ENCODE measurements at regions not wholly inside any gene's neighbourhood (a gene's known extent, or its start where the extent isn't known, plus 50 kb on each side); places are given as distances from the start of the nearest gene placed in this dataset.
"Not testable (repeated sequence)": the region's sequence is repeated elsewhere in the genome, so short reads cannot be mapped to it uniquely, and the experiment has no call there.

DNA sequence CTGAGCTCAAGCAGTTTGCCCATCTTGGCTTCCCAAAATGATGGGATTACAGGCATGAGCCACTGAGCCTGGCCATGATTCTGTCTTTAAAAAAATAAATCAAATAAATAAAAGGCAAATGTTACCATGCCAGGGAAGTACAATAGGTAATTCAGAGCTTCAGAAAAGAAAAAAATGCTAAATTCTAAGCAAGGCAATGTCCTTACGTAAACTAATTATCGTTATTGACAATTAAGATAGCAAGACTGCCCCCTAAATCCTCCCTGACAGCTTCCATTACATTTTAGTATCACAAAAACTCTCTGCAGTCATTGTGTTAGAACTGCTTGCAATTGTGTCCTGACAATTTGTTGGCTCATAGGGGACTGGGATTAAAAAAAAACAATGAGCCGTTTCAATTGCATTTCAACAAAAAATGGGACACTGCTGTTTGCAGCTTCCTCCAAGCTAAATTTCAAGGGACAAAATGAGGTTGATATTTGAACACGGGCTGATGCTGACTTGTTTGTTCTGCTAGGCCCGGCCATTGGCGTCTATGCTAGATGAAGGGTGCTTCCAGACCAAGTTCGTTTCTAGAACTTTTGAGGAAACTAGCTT is 88.9 kb downstream of the MOGAT1 start:
- POLR2A ChIA-PET: no interaction called here

DNA sequence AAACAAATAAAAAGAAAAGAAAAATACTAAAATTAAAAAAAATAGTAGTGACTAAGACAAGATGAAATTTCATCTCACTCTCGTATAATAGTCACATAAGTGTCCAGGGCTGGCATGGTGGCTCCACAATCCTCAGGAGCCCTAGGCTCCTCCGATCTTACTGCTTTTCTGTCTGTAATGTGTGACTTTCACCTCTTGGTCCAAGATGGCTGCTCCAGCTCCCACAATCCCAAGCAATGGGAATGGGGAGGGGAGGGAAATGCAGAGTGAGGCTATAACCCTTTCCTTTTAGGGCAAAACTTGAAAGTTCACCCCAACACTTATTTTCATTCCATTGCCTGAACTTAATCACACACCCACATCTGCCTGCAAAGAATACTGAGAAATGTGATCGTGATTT is 90.4 kb downstream of the MOGAT1 start:
- ChIA-PET CTCF (no interaction called here), POLR2A (no interaction called here)
- no peak overlapping the region for H3K27ac ChIP-seq (ENCODE audit: insufficient read depth in 1 of 2, low read depth in 1 of 2, low read length in 2 of 2, poor library complexity in 1 of 2, severe bottlenecking in 2 of 2)
- no peaks in the 10 kb centered on the region for H3K9me3 ChIP-seq (ENCODE audit: control extremely low read depth in 1 of 5, control insufficient read depth in 4 of 5, insufficient read depth in 2 of 5, low read depth in 1 of 5, low read length in 4 of 5)
- 83% methylated on average over 1 of the region's 3 CpGs for WGBS (ENCODE audit: insufficient coverage)
- H3K4me3 ChIP-seq (ENCODE audit: control insufficient read depth in 1 of 7, extremely low read depth in 1 of 7, insufficient read depth in 4 of 7, low read depth in 2 of 7, low read length in 6 of 7): no peak overlapping the region
- no peaks in the 10 kb centered on the region for H3K36me3 ChIP-seq (ENCODE audit: control insufficient read depth in 4 of 4, insufficient read depth in 4 of 4, low read length in 3 of 4)
- H3K27me3 ChIP-seq (replicated peaks in 2 of 5; ENCODE audit: control insufficient read depth in 4 of 5, insufficient read depth in 5 of 5, low read length in 4 of 5): no peaks in the 10 kb centered on the region
- H3K4me1 ChIP-seq (ENCODE audit: control extremely low read depth in 1 of 4, control insufficient read depth in 4 of 4, insufficient read depth in 4 of 4, low read length in 3 of 4): no peaks in the 10 kb centered on the region
- DNase-seq: no peak

More for the DNA sequence above, 88.9 kb downstream of the MOGAT1 start:
- 97% methylated on average over 7 of the region's 7 CpGs for WGBS (ENCODE audit: insufficient coverage)
- H3K27me3 ChIP-seq (replicated peaks in 2 of 5; ENCODE audit: control insufficient read depth in 4 of 5, insufficient read depth in 5 of 5, low read length in 4 of 5): no peaks in the 10 kb centered on the region
- CTCF ChIA-PET: interaction anchor here (1.3 kb wide), 1 partner anchor 36 kb away, joined by 3 read pairs; no protein-coding TSS in a partner anchor
- H3K4me3 ChIP-seq (ENCODE audit: control insufficient read depth in 1 of 7, extremely low read depth in 1 of 7, insufficient read depth in 4 of 7, low read depth in 2 of 7, low read length in 6 of 7): no peak overlapping the region
- no peak overlapping the region for H3K27ac ChIP-seq (ENCODE audit: insufficient read depth in 1 of 2, low read depth in 1 of 2, low read length in 2 of 2, poor library complexity in 1 of 2, severe bottlenecking in 2 of 2)
- no peaks in the 10 kb centered on the region for H3K9me3 ChIP-seq (ENCODE audit: control extremely low read depth in 1 of 5, control insufficient read depth in 4 of 5, insufficient read depth in 2 of 5, low read depth in 1 of 5, low read length in 4 of 5)
- no peak for DNase-seq
- H3K36me3 ChIP-seq (ENCODE audit: control insufficient read depth in 4 of 4, insufficient read depth in 4 of 4, low read length in 3 of 4): no peaks in the 10 kb centered on the region
- H3K4me1 ChIP-seq (ENCODE audit: control extremely low read depth in 1 of 4, control insufficient read depth in 4 of 4, insufficient read depth in 4 of 4, low read length in 3 of 4): no peaks in the 10 kb centered on the region

DNA sequence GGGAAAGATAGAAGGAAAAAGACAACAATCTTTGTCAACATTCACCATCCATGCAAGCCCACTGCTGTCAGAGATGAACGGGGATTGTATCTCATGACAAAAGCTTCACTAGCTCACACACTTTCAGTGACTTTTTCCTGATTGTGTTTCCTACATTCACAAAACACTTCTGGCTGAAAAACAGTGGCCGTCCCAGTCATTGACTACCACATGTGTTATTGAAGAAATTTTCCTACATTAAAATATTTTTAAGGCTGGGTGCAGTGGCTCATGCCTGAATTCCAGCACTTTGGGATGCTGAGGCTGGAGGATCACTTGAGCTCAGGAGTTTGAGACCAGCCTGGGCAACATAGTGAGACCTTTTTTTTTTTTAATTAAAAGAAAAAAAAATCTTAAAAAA is 90.9 kb downstream of the MOGAT1 start:
- no CpG with 5 or more reads among the region's 2 CpGs for WGBS (ENCODE audit: insufficient coverage)
- POLR2A ChIA-PET: no interaction called here
- DNase-seq: no peak

GRCh38 chr2:222765883-222766282 is 94.4 kb downstream of the MOGAT1 start:
- POLR2A ChIA-PET; H3K27ac ChIP-seq (ENCODE audit: insufficient read depth in 1 of 2, low read depth in 1 of 2, low read length in 2 of 2, poor library complexity in 1 of 2, severe bottlenecking in 2 of 2); H3K9me3 ChIP-seq (ENCODE audit: control extremely low read depth in 1 of 5, control insufficient read depth in 4 of 5, insufficient read depth in 2 of 5, low read depth in 1 of 5, low read length in 4 of 5); H3K36me3 ChIP-seq (ENCODE audit: control insufficient read depth in 4 of 4, insufficient read depth in 4 of 4, low read length in 3 of 4); H3K27me3 ChIP-seq (replicated peaks in 2 of 5; ENCODE audit: control insufficient read depth in 4 of 5, insufficient read depth in 5 of 5, low read length in 4 of 5); H3K4me1 ChIP-seq (ENCODE audit: control extremely low read depth in 1 of 4, control insufficient read depth in 4 of 4, insufficient read depth in 4 of 4, low read length in 3 of 4); H3K4me3 ChIP-seq (ENCODE audit: control insufficient read depth in 1 of 7, extremely low read depth in 1 of 7, insufficient read depth in 4 of 7, low read depth in 2 of 7, low read length in 6 of 7); DNase-seq: not testable (repeated sequence)
- CTCF ChIA-PET: interaction anchor here (1.7 kb wide), 1 partner anchor 30 kb away, joined by 3 read pairs; no protein-coding TSS in a partner anchor
- 100% methylated on average over 3 of the region's 5 CpGs for WGBS (ENCODE audit: insufficient coverage)

More for the DNA sequence above, 90.9 kb downstream of the MOGAT1 start:
- no peak overlapping the region for H3K4me3 ChIP-seq (ENCODE audit: control insufficient read depth in 1 of 7, extremely low read depth in 1 of 7, insufficient read depth in 4 of 7, low read depth in 2 of 7, low read length in 6 of 7)
- no peaks in the 10 kb centered on the region for H3K9me3 ChIP-seq (ENCODE audit: control extremely low read depth in 1 of 5, control insufficient read depth in 4 of 5, insufficient read depth in 2 of 5, low read depth in 1 of 5, low read length in 4 of 5)
- H3K27me3 ChIP-seq (replicated peaks in 2 of 5; ENCODE audit: control insufficient read depth in 4 of 5, insufficient read depth in 5 of 5, low read length in 4 of 5): no peaks in the 10 kb centered on the region
- no peak overlapping the region for H3K27ac ChIP-seq (ENCODE audit: insufficient read depth in 1 of 2, low read depth in 1 of 2, low read length in 2 of 2, poor library complexity in 1 of 2, severe bottlenecking in 2 of 2)
- no peaks in the 10 kb centered on the region for H3K36me3 ChIP-seq (ENCODE audit: control insufficient read depth in 4 of 4, insufficient read depth in 4 of 4, low read length in 3 of 4)
- CTCF ChIA-PET: no interaction called here
- H3K4me1 ChIP-seq (ENCODE audit: control extremely low read depth in 1 of 4, control insufficient read depth in 4 of 4, insufficient read depth in 4 of 4, low read length in 3 of 4): no peaks in the 10 kb centered on the region

- H3K36me3 ChIP-seq (ENCODE audit: control insufficient read depth in 4 of 4, insufficient read depth in 4 of 4, low read length in 3 of 4); DNase-seq; H3K9me3 ChIP-seq (ENCODE audit: control extremely low read depth in 1 of 5, control insufficient read depth in 4 of 5, insufficient read depth in 2 of 5, low read depth in 1 of 5, low read length in 4 of 5); H3K4me1 ChIP-seq (ENCODE audit: control extremely low read depth in 1 of 4, control insufficient read depth in 4 of 4, insufficient read depth in 4 of 4, low read length in 3 of 4); CTCF ChIA-PET; H3K4me3 ChIP-seq (ENCODE audit: control insufficient read depth in 1 of 7, extremely low read depth in 1 of 7, insufficient read depth in 4 of 7, low read depth in 2 of 7, low read length in 6 of 7); H3K27me3 ChIP-seq (replicated peaks in 2 of 5; ENCODE audit: control insufficient read depth in 4 of 5, insufficient read depth in 5 of 5, low read length in 4 of 5); H3K27ac ChIP-seq (ENCODE audit: insufficient read depth in 1 of 2, low read depth in 1 of 2, low read length in 2 of 2, poor library complexity in 1 of 2, severe bottlenecking in 2 of 2); POLR2A ChIA-PET: not testable (repeated sequence)
- WGBS (ENCODE audit: insufficient coverage): 95% methylated on average over 6 of the region's 6 CpGs
These were observed 92.8 kb upstream of the ACSL3 start for GRCh38 chr2:222768019-222768418.

DNA sequence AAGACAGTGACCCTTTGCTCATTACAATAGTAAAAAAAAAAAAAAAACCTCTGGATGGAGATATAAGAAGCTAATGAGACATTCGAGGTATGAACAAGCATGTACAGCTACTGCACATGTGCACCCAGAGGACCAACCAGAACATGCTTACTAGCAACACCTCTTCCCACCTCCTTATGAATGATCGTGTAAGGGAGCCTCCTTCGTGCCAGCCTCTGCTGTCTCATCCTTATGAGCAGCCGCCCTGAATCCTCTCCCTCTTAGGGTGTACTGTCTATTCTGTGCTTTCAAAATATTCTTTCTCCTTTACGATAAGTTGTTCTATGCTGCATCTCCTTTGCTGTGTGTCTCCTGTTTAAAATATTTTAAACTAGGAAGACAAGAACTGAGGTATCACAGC is 91.4 kb upstream of the ACSL3 start:
- Histone ChIP-seq H3K9me3 (ENCODE audit: control extremely low read depth in 1 of 5, control insufficient read depth in 4 of 5, insufficient read depth in 2 of 5, low read depth in 1 of 5, low read length in 4 of 5) (no peaks in the 10 kb centered on the region), H3K36me3 (ENCODE audit: control insufficient read depth in 4 of 4, insufficient read depth in 4 of 4, low read length in 3 of 4) (no peaks in the 10 kb centered on the region), H3K27me3 (replicated peaks in 2 of 5; ENCODE audit: control insufficient read depth in 4 of 5, insufficient read depth in 5 of 5, low read length in 4 of 5) (no peaks in the 10 kb centered on the region), H3K27ac (ENCODE audit: insufficient read depth in 1 of 2, low read depth in 1 of 2, low read length in 2 of 2, poor library complexity in 1 of 2, severe bottlenecking in 2 of 2) (no peak overlapping the region), H3K4me3 (ENCODE audit: control insufficient read depth in 1 of 7, extremely low read depth in 1 of 7, insufficient read depth in 4 of 7, low read depth in 2 of 7, low read length in 6 of 7) (no peak overlapping the region), H3K4me1 (ENCODE audit: control extremely low read depth in 1 of 4, control insufficient read depth in 4 of 4, insufficient read depth in 4 of 4, low read length in 3 of 4) (no peaks in the 10 kb centered on the region)
- ChIA-PET POLR2A (no interaction called here), CTCF (interaction anchor here (0.6 kb wide), 1 partner anchor 33 kb away, joined by 3 read pairs; no protein-coding TSS in a partner anchor)
- no peak for DNase-seq
- WGBS (ENCODE audit: insufficient coverage): 100% methylated on average over 1 of the region's 5 CpGs

DNA sequence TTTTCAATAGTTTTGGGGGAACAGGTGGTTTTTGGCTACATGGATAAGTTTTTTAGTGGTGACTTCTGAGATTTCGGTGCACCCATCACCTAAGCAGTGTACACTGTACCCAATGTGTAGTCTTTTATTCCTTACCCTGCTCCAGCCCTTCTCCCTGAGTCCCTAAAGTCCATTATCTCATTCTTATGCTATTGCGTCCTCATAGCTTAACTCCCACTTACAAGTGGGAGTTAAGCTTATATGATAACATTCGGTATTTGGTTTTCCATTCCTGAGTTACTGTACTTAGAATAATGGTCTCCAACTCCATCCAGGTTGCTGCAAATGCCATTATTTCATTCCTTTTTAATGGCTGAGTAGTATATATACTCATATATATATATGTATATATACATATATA is 90.9 kb upstream of the ACSL3 start:
- no peaks in the 10 kb centered on the region for H3K27me3 ChIP-seq (replicated peaks in 2 of 5; ENCODE audit: control insufficient read depth in 4 of 5, insufficient read depth in 5 of 5, low read length in 4 of 5)
- POLR2A ChIA-PET: no interaction called here
- no peaks in the 10 kb centered on the region for H3K4me1 ChIP-seq (ENCODE audit: control extremely low read depth in 1 of 4, control insufficient read depth in 4 of 4, insufficient read depth in 4 of 4, low read length in 3 of 4)
- DNase-seq: no peak
- no peak overlapping the region for H3K4me3 ChIP-seq (ENCODE audit: control insufficient read depth in 1 of 7, extremely low read depth in 1 of 7, insufficient read depth in 4 of 7, low read depth in 2 of 7, low read length in 6 of 7)
- H3K9me3 ChIP-seq (ENCODE audit: control extremely low read depth in 1 of 5, control insufficient read depth in 4 of 5, insufficient read depth in 2 of 5, low read depth in 1 of 5, low read length in 4 of 5): no peaks in the 10 kb centered on the region
- no peaks in the 10 kb centered on the region for H3K36me3 ChIP-seq (ENCODE audit: control insufficient read depth in 4 of 4, insufficient read depth in 4 of 4, low read length in 3 of 4)
- H3K27ac ChIP-seq (ENCODE audit: insufficient read depth in 1 of 2, low read depth in 1 of 2, low read length in 2 of 2, poor library complexity in 1 of 2, severe bottlenecking in 2 of 2): no peak overlapping the region
- 100% methylated on average over 1 of the region's 3 CpGs for WGBS (ENCODE audit: insufficient coverage)
- CTCF ChIA-PET: interaction anchor here (0.6 kb wide), 1 partner anchor 32 kb away, joined by 3 read pairs; no protein-coding TSS in a partner anchor
